ENCODE measurements at regions not wholly inside any gene's neighbourhood (a gene's known extent, or its start where the extent isn't known, plus 50 kb on each side); places are given as distances from the start of the nearest gene placed in this dataset.

GRCh38 chr12:126807312-126807865 lies 1459.6 kb upstream of the TMEM132C start:
- no peak for DNase-seq

- no peak for DNase-seq
Measured at GRCh38 chr12:126811391-126811790, 1455.6 kb upstream of the TMEM132C start.

GRCh38 chr12:126819554-126819953 lies 1447.4 kb upstream of the TMEM132C start:
- DNase-seq: no peak

- no peak for DNase-seq
Measured at GRCh38 chr12:126830778-126831680, 1435.9 kb upstream of the TMEM132C start.

GRCh38 chr12:126837697-126838096 lies 1429.3 kb upstream of the TMEM132C start:
- no peak for DNase-seq

- no peak for DNase-seq
Measured at GRCh38 chr12:126843915-126844669, 1422.9 kb upstream of the TMEM132C start.

GRCh38 chr12:126847005-126847629 lies 1419.9 kb upstream of the TMEM132C start:
- no peak for DNase-seq

- DNase-seq: no peak
Measured at GRCh38 chr12:126855768-126856167, 1411.2 kb upstream of the TMEM132C start.

GRCh38 chr12:126856958-126857357 lies 1410.0 kb upstream of the TMEM132C start:
- no peak for DNase-seq

GRCh38 chr12:126858560-126858959 lies 1408.4 kb upstream of the TMEM132C start:
- DNase-seq: no peak

- no peak for DNase-seq
Measured at GRCh38 chr12:126860210-126860609, 1406.8 kb upstream of the TMEM132C start.

GRCh38 chr12:126862500-126862899 lies 1404.5 kb upstream of the TMEM132C start:
- no peak for DNase-seq

- DNase-seq: no peak
Measured at GRCh38 chr12:126869644-126870043, 1397.3 kb upstream of the TMEM132C start.

GRCh38 chr12:126873701-126874100 lies 1393.3 kb upstream of the TMEM132C start:
- DNase-seq: no peak

- DNase-seq: no peak
Measured at GRCh38 chr12:126874427-126875026, 1392.4 kb upstream of the TMEM132C start.

GRCh38 chr12:126879842-126880241 lies 1387.1 kb upstream of the TMEM132C start:
- DNase-seq: no peak

- no peak for DNase-seq
Measured at GRCh38 chr12:126883697-126884096, 1383.3 kb upstream of the TMEM132C start.

GRCh38 chr12:126889501-126889900 lies 1377.5 kb upstream of the TMEM132C start:
- no peak for DNase-seq

- no peak for DNase-seq
Measured at GRCh38 chr12:126890097-126890496, 1376.9 kb upstream of the TMEM132C start.

- DNase-seq: no peak
Measured at GRCh38 chr12:126891789-126892188, 1375.2 kb upstream of the TMEM132C start.

- no peak for DNase-seq
Measured at GRCh38 chr12:126895951-126896913, 1370.7 kb upstream of the TMEM132C start.

GRCh38 chr12:126897102-126897501 lies 1369.9 kb upstream of the TMEM132C start:
- no peak for DNase-seq

Measured in GOT3 (cell line).